GM18909 (cell line): ENCODE measurements at regions not wholly inside any gene's neighbourhood (a gene's known extent, or its start where the extent isn't known, plus 50 kb on each side); places are given as distances from the start of the nearest gene placed in this dataset.

Experiments
- ATAC-seq: cut with Tn5 transposase; IDR thresholded peaks from one replicate; pipeline ENCODE4 v1.9.1; 2021; ENCODE audit warnings: mild to moderate bottlenecking; ENCODE audit not compliant: unreplicated experiment, poor library complexity

DNA sequence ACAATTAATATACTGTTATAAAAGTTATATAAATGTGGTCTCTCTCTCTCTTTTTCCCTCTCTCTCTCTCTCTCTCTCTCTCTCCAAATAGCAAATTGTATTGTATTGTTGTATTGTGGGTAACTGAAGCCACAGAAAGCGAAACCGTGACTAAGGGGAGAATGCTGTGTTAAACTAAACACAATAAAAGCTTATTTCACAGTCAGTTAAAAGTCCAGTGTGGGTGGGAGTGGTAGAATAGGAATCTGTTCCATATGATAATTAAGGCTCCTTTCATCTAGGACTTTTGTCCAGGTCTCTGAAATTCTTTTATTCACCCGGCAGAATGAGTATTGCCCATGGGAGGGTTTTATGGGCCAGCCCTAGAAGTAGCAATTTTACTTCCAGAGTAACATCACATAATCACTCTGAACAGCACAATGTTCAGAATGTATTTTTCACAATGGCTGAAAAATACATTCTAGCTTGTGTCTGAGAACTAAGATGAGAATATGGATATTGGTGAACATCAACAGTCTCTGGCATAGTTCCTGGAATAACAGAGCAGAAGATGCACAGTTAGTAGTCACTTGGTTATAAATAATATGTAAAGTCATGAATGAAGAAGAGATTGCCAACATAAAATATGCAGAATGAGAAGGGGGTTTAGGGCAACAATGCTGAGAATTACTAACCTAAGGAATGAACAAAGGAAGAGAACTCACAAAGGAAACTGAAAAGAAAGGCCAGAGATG, 399.1 kb downstream of the PLCL1 start:
- ATAC-seq, result no peak
